HG03103 (cell line): ENCODE measurements at regions not wholly inside any gene's neighbourhood (a gene's known extent, or its start where the extent isn't known, plus 50 kb on each side); places are given as distances from the start of the nearest gene placed in this dataset.
"Not testable (repeated sequence)": the region's sequence is repeated elsewhere in the genome, so short reads cannot be mapped to it uniquely, and the experiment has no call there.

Experiments used
- ATAC-seq: cut with Tn5 transposase; IDR thresholded peaks from one replicate; pipeline ENCODE4 v1.9.1; 2021; ENCODE audit warnings: low read depth; ENCODE audit not compliant: unreplicated experiment

DNA sequence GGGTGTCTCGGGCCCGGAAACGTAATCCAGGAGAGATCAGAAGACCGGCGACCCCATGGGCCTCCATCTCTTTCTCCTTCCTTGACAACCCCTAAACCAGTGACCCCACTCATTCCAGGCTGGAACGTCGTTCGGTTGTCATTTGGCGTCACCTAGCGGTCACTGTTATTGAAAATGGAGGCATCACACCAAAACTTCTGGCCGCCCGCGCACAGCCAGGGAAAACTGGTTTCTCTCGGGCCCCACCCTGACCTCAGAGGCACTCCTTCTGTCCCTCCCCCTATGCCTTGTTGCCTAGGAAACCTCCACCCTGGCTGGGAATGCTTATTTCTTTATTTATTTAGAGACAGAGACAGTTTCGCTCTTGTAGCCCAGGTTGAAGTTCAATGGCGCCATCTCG lies 2327.3 kb upstream of the TPTE start:
- peak; percentile 62 for ATAC-seq

DNA sequence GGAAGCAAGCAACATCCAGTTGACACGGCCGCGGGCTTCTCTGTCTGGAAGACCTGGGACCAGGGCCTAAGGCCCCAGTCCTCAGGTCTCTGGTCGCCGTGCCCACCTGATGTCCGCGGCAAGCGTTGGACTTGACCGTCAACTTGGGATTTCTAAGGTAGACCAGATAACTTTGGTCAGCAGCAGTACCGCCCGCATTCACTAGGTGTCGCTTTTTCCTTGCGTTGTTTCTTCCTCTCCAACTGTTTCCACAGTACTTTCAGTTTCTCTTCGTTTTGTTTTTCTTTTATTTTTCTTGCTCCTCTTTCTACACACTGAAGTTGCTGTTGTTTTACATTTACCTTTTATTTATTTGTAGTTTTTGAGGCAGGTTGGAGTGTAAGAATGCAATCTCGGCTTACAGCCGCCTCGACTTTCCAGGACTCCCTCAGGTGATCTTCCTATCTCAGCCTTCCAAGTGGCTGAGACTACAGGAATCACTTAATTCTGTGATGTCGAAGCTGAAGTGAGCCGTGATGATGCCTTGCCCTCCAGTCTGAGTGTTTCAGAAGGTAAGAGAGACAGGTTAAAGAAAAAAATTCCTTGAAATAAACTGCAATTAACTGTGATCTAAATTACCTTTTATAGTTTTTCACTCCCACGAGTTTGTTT lies 2323.9 kb upstream of the TPTE start:
- peak; percentile 43 for ATAC-seq

GRCh38 chr21:8205094-8205891 lies 2316.1 kb upstream of the TPTE start:
- not testable (repeated sequence) for ATAC-seq

DNA sequence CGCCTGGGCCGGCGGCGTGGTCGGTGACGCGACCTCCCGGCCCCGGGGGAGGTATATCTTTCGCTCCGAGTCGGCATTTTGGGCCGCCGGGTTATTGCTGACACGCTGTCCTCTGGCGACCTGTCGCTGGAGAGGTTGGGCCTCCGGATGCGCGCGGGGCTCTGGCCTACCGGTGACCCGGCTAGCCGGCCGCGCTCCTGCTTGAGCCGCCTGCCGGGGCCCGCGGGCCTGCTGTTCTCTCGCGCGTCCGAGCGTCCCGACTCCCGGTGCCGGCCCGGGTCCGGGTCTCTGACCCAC lies 2315.5 kb upstream of the TPTE start:
- not testable (repeated sequence) for ATAC-seq

- not testable (repeated sequence) for ATAC-seq
Observed at GRCh38 chr21:8212986-8213550, 2308.3 kb upstream of the TPTE start.

DNA sequence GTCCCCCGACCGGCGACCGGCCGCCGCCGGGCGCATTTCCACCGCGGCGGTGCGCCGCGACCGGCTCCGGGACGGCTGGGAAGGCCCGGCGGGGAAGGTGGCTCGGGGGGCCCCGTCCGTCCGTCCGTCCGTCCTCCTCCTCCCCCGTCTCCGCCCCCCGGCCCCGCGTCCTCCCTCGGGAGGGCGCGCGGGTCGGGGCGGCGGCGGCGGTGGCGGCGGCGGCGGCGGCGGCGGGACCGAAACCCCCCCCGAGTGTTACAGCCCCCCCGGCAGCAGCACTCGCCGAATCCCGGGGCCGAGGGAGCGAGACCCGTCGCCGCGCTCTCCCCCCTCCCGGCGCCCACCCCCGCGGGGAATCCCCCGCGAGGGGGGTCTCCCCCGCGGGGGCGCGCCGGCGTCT lies 2306.8 kb upstream of the TPTE start:
- ATAC-seq, result not testable (repeated sequence)

GRCh38 chr21:8229366-8230150 lies 2291.8 kb upstream of the TPTE start:
- ATAC-seq, result not testable (repeated sequence)

DNA sequence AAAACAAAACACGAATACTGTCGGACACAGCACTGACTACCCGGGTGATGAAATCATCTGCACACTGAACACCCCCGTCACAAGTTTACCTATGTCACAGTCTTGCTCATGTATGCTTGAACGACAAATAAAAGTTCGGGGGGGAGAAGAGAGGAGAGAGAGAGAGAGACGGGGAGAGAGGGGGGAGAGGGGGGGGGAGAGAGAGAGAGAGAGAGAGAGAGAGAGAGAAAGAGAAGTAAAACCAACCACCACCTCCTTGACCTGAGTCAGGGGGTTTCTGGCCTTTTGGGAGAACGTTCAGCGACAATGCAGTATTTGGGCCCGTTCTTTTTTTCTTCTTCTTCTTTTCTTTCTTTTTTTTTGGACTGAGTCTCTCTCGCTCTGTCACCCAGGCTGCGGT lies 2290.1 kb upstream of the TPTE start:
- ATAC-seq, result not testable (repeated sequence)

DNA sequence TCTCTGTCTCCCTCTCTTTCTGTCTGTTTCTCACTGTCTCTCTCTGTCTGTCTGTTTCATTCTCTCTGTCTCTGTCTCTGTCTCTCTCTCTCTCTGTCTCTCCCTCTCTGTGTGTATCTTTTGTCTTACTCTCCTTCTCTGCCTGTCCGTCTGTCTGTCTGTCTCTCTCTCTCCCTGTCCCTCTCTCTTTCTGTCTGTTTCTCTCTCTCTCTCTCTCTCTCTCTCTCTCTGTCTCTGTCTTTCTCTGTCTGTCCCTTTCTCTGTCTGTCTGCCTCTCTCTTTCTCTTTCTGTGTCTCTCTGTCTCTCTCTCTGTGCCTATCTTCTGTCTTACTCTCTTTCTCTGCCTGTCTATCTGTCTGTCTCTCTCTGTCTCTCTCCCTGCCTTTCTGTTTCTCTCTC lies 2288.4 kb upstream of the TPTE start:
- ATAC-seq, result not testable (repeated sequence)

- not testable (repeated sequence) for ATAC-seq
Observed at GRCh38 chr21:8234059-8234458, 2287.3 kb upstream of the TPTE start.

- ATAC-seq, result peak; percentile 38
Observed at GRCh38 chr21:8244723-8245641, 2276.4 kb upstream of the TPTE start.

GRCh38 chr21:8245642-8246402 lies 2275.6 kb upstream of the TPTE start:
- ATAC-seq, result peak; percentile 69

- not testable (repeated sequence) for ATAC-seq
Observed at GRCh38 chr21:8251701-8252100, 2269.7 kb upstream of the TPTE start.

GRCh38 chr21:8255094-8255493 lies 2266.3 kb upstream of the TPTE start:
- not testable (repeated sequence) for ATAC-seq

DNA sequence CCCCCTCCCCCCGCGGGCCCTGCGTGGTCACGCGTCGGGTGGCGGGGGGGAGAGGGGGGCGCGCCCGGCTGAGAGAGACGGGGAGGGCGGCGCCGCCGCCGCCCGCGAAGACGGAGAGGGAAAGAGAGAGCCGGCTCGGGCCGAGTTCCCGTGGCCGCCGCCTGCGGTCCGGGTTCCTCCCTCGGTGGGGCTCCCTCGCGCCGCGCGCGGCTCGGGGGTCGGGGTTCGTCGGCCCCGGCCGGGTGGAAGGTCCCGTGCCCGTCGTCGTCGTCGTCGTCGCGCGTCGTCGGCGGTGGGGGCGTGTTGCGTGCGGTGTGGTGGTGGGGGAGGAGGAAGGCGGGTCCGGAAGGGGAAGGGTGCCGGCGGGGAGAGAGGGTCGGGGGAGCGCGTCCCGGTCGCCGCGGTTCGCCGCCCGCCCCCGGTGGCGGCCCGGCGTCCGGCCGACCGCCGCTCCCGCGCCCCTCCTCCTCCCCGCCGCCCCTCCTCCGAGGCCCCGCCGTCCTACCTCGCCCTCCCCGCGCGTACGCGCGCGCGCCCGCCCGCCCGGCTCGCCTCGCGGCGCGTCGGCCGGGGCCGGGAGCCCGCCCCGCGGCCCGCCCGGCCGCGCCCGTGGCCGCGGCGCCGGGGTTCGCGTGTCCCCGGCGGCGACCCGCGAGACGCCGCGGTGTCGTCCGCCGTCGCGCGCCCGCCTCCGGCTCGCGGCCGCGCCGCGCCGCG lies 2264.1 kb upstream of the TPTE start:
- ATAC-seq, result not testable (repeated sequence)

GRCh38 chr21:8260065-8260627 lies 2261.2 kb upstream of the TPTE start:
- not testable (repeated sequence) for ATAC-seq
